Mesothelial cell of epicardium (in vitro differentiated cells): ENCODE measurements at regions not wholly inside any gene's neighbourhood (a gene's known extent, or its start where the extent isn't known, plus 50 kb on each side); places are given as distances from the start of the nearest gene placed in this dataset.

Experiments used
- DNase-seq, 2 experiments: peaks; one replicate each; pipeline ENCODE4 v3.0.0; 2021; ENCODE audit warnings: low spot score in 2 of 2; ENCODE audit not compliant: unreplicated experiment in 2 of 2
- H3K27ac Mint-ChIP-seq: 2 replicates; pipeline ENCODE4 v1.8.0; 2021; ENCODE audit warnings: mixed read lengths
- H3K27me3 Mint-ChIP-seq: 2 replicates; pipeline ENCODE4 v1.8.0; 2021; ENCODE audit warnings: low read depth, mixed read lengths
- H3K36me3 Mint-ChIP-seq: 2 replicates; pipeline ENCODE4 v1.8.0; 2021; ENCODE audit warnings: mixed read lengths
- H3K4me1 Mint-ChIP-seq: 2 replicates; pipeline ENCODE4 v1.8.0; 2021; ENCODE audit warnings: mixed read lengths
- H3K4me3 Mint-ChIP-seq: 2 replicates; pipeline ENCODE4 v1.8.0; 2021; ENCODE audit warnings: mild to moderate bottlenecking, moderate library complexity, mixed read lengths
- H3K9me3 Mint-ChIP-seq: 2 replicates; pipeline ENCODE4 v1.8.0; 2021; ENCODE audit warnings: mixed read lengths
- TF ChIP-seq, protein P1 (sequence below): fragments of 200-600 bp; sonication (generic); IDR thresholded peaks from one replicate; pipeline ENCODE4 v1.5.0; 2021; ENCODE audit warnings: antibody characterized with exemption; ENCODE audit not compliant: unreplicated experiment

DNA sequence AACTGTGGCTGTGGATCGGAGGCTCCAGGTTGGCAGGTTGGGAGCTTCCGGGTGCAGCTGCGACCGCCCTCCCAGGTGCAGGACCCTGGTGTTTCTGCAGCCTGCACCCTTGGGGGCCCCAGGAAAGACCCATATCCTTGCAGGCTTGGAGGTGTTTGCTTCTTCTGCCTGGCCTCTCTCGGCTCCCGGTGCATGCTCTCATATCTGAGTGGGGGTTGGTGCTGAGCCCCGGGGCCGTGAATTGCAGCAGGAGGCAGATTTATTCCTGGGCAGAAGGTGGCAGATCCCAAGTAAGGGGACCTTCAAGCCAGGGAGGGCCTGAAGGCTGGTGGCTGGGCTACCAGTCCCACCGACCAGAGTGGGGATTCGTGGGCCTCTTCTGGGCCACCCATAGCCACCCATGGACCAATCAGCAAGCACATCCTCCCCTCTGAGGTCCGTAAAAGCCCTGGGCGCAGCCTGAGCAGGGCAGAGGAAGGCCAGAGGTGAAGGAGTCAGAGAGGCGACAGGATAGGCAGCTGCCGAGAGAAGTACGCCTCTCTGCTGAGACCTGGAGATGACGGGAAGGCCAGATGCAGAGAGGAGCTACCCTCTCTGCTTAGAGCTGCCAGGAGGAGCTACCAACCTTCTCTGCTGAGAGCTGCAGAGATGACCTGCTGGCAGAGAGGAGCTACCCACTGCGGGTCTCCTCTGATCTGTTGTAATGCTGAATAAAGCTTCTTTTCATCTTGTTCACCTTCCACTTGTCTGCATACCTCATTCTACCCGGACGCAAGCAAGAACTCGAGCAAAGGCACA, 1279.0 kb upstream of the LRRTM1 start:
- Mint-ChIP-seq H3K27ac (no peak overlapping the region), H3K27me3 (peaks cover 5% of the 10 kb centered on the region), H3K4me3 (no peak overlapping the region), H3K9me3 (no peaks in the 10 kb centered on the region), H3K36me3 (no peaks in the 10 kb centered on the region), H3K4me1 (no peaks in the 10 kb centered on the region)
- no peak for DNase-seq
- TF ChIP-seq, protein P1, sequence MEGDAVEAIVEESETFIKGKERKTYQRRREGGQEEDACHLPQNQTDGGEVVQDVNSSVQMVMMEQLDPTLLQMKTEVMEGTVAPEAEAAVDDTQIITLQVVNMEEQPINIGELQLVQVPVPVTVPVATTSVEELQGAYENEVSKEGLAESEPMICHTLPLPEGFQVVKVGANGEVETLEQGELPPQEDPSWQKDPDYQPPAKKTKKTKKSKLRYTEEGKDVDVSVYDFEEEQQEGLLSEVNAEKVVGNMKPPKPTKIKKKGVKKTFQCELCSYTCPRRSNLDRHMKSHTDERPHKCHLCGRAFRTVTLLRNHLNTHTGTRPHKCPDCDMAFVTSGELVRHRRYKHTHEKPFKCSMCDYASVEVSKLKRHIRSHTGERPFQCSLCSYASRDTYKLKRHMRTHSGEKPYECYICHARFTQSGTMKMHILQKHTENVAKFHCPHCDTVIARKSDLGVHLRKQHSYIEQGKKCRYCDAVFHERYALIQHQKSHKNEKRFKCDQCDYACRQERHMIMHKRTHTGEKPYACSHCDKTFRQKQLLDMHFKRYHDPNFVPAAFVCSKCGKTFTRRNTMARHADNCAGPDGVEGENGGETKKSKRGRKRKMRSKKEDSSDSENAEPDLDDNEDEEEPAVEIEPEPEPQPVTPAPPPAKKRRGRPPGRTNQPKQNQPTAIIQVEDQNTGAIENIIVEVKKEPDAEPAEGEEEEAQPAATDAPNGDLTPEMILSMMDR, result no peak

DNA sequence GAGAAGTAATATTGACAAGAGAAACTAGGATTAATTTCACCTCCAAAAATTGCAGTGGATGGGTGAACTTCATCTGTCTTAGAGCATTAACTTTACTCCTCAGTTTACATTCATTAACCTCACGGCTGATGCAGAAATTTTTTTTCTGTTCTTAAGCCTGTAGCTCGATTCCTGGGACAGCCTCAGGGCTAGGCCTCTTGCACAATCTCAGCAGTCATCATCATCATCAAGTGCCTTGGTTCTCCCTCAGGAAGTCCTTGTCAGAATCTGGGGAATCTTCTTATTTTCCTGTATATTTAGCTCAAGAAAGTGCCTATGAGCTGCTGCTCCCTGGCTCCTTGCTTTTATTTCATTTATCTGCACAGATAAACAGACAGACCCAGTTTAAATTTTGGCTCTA, 1272.2 kb upstream of the LRRTM1 start:
- H3K27ac Mint-ChIP-seq, result no peak overlapping the region
- TF ChIP-seq, protein P1, result no peak
- H3K36me3 Mint-ChIP-seq, result no peaks in the 10 kb centered on the region
- peaks cover 8% of the 10 kb centered on the region for H3K27me3 Mint-ChIP-seq
- H3K4me1 Mint-ChIP-seq, result no peaks in the 10 kb centered on the region
- no peaks in the 10 kb centered on the region for H3K9me3 Mint-ChIP-seq
- H3K4me3 Mint-ChIP-seq, result no peak overlapping the region
- DNase-seq, result no peak

DNA sequence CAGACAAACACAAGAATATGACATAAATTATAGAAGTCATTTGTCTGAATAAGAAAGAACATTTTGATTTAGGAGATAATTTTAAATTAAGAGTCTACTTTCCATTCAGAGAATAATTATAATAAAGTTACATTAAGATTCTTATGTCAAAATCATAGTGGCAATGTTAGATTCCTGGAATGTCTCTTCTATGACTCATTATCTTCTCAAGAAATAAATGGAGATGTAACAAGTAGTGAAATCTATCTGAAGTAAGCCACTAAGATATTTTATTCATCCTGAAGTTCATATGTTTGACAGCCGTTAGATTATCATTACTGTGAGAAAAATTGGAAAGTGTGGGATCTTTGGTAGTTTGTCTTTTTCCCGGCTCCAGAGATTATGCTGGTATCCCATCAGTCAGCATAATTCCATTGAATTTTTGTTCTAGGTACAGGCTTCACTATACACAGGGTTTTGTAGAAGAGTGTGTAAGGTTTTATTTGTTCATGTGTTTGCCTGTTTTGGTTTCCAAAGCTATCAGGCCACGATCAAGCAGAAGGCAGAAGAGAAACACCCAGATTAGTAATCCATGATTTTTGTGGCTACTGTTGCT, 1246.6 kb upstream of the LRRTM1 start:
- TF ChIP-seq, protein P1, result no peak
- no peak for DNase-seq
- Mint-ChIP-seq H3K9me3 (peaks cover 3% of the 10 kb centered on the region), H3K4me3 (no peak overlapping the region), H3K4me1 (peaks cover 8% of the 10 kb centered on the region), H3K27ac (no peak overlapping the region), H3K27me3 (no peaks in the 10 kb centered on the region), H3K36me3 (no peaks in the 10 kb centered on the region)

DNA sequence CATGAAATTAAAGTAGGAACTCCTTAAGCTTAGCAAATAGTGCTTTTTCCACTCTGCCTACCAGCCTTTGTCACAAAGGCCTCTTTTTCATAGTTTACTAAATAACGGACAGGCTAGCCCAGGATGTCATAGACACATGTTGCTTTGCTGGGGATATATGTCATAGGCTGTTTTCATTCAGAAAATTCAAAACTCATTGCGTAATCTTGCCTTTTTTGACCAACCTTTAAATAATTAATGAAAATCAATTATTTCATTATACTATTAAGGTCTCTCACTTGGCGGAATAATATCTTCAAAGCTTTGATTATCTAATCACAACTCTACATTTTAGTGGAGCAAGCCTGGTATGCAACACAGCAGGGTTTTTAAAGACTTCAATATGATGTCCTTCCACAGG, 1245.7 kb upstream of the LRRTM1 start:
- Mint-ChIP-seq H3K27ac (no peak overlapping the region), H3K36me3 (no peaks in the 10 kb centered on the region), H3K4me1 (peaks cover 8% of the 10 kb centered on the region), H3K9me3 (peaks cover 3% of the 10 kb centered on the region), H3K4me3 (no peak overlapping the region), H3K27me3 (no peaks in the 10 kb centered on the region)
- TF ChIP-seq, protein P1, result no peak
- DNase-seq, result no peak

DNA sequence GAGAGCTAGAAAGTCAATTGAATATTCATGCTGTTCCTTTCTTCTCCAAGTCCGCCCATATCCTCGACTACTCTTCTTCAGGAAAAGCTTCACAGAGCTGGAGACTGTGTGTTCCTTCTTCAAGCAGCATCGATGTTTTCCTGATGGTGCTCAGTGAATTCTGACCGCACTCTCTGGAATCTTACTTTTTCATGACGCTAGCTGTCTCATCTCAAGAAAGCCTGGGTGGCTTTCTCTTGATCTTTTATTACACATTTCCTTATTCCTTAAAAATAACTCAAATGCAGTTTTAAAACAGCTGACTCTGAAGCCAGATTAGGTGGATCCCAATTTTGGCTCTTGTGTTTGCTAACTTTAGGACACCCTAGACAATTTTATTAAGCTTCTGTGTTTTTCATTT, 1245.1 kb upstream of the LRRTM1 start:
- TF ChIP-seq, protein P1, result no peak
- H3K4me3 Mint-ChIP-seq, result no peak overlapping the region
- no peaks in the 10 kb centered on the region for H3K36me3 Mint-ChIP-seq
- peaks cover 10% of the 10 kb centered on the region for H3K4me1 Mint-ChIP-seq
- H3K27me3 Mint-ChIP-seq, result no peaks in the 10 kb centered on the region
- DNase-seq, result no peak
- no peak overlapping the region for H3K27ac Mint-ChIP-seq
- no peaks in the 10 kb centered on the region for H3K9me3 Mint-ChIP-seq
